ENCODE measurements at regions not wholly inside any gene's neighbourhood (a gene's known extent, or its start where the extent isn't known, plus 50 kb on each side); places are given as distances from the start of the nearest gene placed in this dataset.

- no peak for TF ChIP-seq CTCF (IDR thresholded peaks at IDR 0.05; ENCODE audit: low read depth, low read length, poor library complexity, severe bottlenecking)
- no peak for TF ChIP-seq EZH2phosphoT487 (IDR thresholded peaks at IDR 0.05; ENCODE audit: borderline replicate concordance, low read length)
Observed at GRCh38 chr4:18406264-18406663, 384.7 kb upstream of the LCORL start.

All from DOHH2 (cell line).